ENCODE measurements at regions not wholly inside any gene's neighbourhood (a gene's known extent, or its start where the extent isn't known, plus 50 kb on each side); places are given as distances from the start of the nearest gene placed in this dataset.

DNA sequence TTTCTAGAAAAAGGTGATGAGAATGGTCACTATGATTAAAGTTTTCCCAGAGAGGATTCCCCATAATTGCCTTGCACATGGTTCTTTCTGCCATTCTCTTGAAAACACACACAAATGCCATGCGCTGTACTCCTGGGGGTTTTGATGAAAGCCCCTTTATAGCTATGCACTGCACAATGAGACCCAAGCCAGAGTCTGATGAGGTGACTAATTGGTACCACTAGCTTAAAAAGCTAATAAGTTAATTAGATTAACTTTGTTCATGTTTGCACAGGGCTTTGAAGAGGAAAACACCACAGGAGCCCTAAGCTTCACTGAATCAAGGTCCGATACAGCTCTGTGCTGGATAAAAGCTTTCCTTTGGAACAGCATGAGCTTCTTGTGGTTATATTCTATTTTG lies 132.2 kb downstream of the NKX6-1 start:
- Histone ChIP-seq H3K36me3 (ENCODE audit: control insufficient read depth in 2 of 2, extremely low read depth in 1 of 2, insufficient read depth in 2 of 2, low read length in 2 of 2) (no peaks in the 10 kb centered on the region), H3K9ac (replicated peaks; ENCODE audit: extremely low read depth, insufficient read depth, low read length) (no peak overlapping the region), H3K79me2 (ENCODE audit: control insufficient read depth, insufficient read depth, low read length) (no peaks in the 10 kb centered on the region), H3K4me1 (ENCODE audit: control insufficient read depth, extremely low read depth, insufficient read depth, low read length) (no peaks in the 10 kb centered on the region), H3K9me3 (replicated peaks; ENCODE audit: control insufficient read depth, insufficient read depth, low read length) (no peaks in the 10 kb centered on the region), H3K4me3 (replicated peaks in 1 of 3; ENCODE audit: insufficient read depth in 1 of 3, low read depth in 1 of 3, low read length in 3 of 3) (no peak overlapping the region), H3K9me1 (replicated peaks; ENCODE audit: control insufficient read depth, extremely low read depth, insufficient read depth, low read length) (no peaks in the 10 kb centered on the region), H2AFZ (ENCODE audit: low read depth, low read length) (no peak overlapping the region), H4K20me1 (replicated peaks; ENCODE audit: control insufficient read depth, extremely low read depth, insufficient read depth, low read length) (no peaks in the 10 kb centered on the region), H3K4me2 (ENCODE audit: insufficient read depth, low read length) (no peak overlapping the region), H3K27me3 (ENCODE audit: control insufficient read depth in 2 of 2, insufficient read depth in 2 of 2, low read length in 2 of 2) (no peaks in the 10 kb centered on the region), H3K27ac (ENCODE audit: insufficient read depth, low read depth, low read length) (no peak overlapping the region)
- BruUV-seq (replicated peaks), result no TSS peak
- TF ChIP-seq, protein P1, sequence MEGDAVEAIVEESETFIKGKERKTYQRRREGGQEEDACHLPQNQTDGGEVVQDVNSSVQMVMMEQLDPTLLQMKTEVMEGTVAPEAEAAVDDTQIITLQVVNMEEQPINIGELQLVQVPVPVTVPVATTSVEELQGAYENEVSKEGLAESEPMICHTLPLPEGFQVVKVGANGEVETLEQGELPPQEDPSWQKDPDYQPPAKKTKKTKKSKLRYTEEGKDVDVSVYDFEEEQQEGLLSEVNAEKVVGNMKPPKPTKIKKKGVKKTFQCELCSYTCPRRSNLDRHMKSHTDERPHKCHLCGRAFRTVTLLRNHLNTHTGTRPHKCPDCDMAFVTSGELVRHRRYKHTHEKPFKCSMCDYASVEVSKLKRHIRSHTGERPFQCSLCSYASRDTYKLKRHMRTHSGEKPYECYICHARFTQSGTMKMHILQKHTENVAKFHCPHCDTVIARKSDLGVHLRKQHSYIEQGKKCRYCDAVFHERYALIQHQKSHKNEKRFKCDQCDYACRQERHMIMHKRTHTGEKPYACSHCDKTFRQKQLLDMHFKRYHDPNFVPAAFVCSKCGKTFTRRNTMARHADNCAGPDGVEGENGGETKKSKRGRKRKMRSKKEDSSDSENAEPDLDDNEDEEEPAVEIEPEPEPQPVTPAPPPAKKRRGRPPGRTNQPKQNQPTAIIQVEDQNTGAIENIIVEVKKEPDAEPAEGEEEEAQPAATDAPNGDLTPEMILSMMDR (IDR thresholded peaks at IDR 0.05; ENCODE audit: extremely low read depth in 1 of 2, insufficient read depth in 1 of 2, low read depth in 1 of 2, low read length in 2 of 2), result no peak
- POLR2A ChIA-PET, result no interaction called here
- CTCF ChIA-PET, result no interaction called here
- intact Hi-C loops (cut with micrococcal nuclease), result no loop called here
- dilution Hi-C loops (cut with MboI; ENCODE audit: extremely low pct_ligation_motif_present, low sequenced_read_pairs), result no loop called here
- FAIRE-seq (no peak), DNase-seq (ENCODE audit: low read depth, low spot score) (no peak)

DNA sequence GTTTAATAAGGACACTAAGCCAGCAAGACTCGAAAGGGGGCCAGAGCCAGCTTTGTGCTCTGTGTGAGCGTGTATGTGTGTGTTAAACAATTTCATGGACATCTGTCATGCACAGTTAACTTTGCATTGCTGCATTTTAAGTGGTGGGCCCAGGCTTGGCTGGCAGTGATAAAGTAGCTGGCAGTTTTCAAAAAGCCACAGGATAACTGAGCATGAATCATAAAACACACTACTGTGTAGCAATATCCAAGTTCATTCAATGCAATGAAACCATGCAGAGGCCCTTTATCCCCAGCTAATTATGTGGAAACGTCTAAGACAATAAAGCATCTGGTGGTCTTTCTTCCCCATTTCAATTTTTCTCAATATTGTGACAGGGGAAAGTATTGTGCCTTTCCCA lies 132.9 kb downstream of the NKX6-1 start:
- H2AFZ ChIP-seq (ENCODE audit: low read depth, low read length), result no peak overlapping the region
- no peak overlapping the region for H3K4me3 ChIP-seq (replicated peaks in 1 of 3; ENCODE audit: insufficient read depth in 1 of 3, low read depth in 1 of 3, low read length in 3 of 3)
- no peak overlapping the region for H3K4me2 ChIP-seq (ENCODE audit: insufficient read depth, low read length)
- H3K9ac ChIP-seq (replicated peaks; ENCODE audit: extremely low read depth, insufficient read depth, low read length), result no peak overlapping the region
- DNase-seq (ENCODE audit: low read depth, low spot score) (no peak), FAIRE-seq (no peak)
- no peaks in the 10 kb centered on the region for H3K4me1 ChIP-seq (ENCODE audit: control insufficient read depth, extremely low read depth, insufficient read depth, low read length)
- intact Hi-C loops (cut with micrococcal nuclease) (no loop called here), dilution Hi-C loops (cut with MboI; ENCODE audit: extremely low pct_ligation_motif_present, low sequenced_read_pairs) (no loop called here)
- no peaks in the 10 kb centered on the region for H3K27me3 ChIP-seq (ENCODE audit: control insufficient read depth in 2 of 2, insufficient read depth in 2 of 2, low read length in 2 of 2)
- H3K36me3 ChIP-seq (ENCODE audit: control insufficient read depth in 2 of 2, extremely low read depth in 1 of 2, insufficient read depth in 2 of 2, low read length in 2 of 2), result no peaks in the 10 kb centered on the region
- POLR2A ChIA-PET, result no interaction called here
- no TSS peak for BruUV-seq (replicated peaks)
- H3K9me1 ChIP-seq (replicated peaks; ENCODE audit: control insufficient read depth, extremely low read depth, insufficient read depth, low read length), result no peaks in the 10 kb centered on the region
- no peaks in the 10 kb centered on the region for H4K20me1 ChIP-seq (replicated peaks; ENCODE audit: control insufficient read depth, extremely low read depth, insufficient read depth, low read length)
- no peaks in the 10 kb centered on the region for H3K9me3 ChIP-seq (replicated peaks; ENCODE audit: control insufficient read depth, insufficient read depth, low read length)
- no peak overlapping the region for H3K27ac ChIP-seq (ENCODE audit: insufficient read depth, low read depth, low read length)
- CTCF ChIA-PET, result no interaction called here
- no peaks in the 10 kb centered on the region for H3K79me2 ChIP-seq (ENCODE audit: control insufficient read depth, insufficient read depth, low read length)
- TF ChIP-seq EZH2 (IDR thresholded peaks at IDR 0.05; ENCODE audit: borderline replicate concordance, low read depth, low read length, severe bottlenecking) (no peak), POLR2AphosphoS5 (IDR thresholded peaks at IDR 0.05; ENCODE audit: insufficient read depth, low read depth, low read length) (no peak), FOS (IDR thresholded peaks at IDR 0.05; ENCODE audit: borderline replicate concordance, insufficient read depth, low read length) (no peak), JUN (IDR thresholded peaks at IDR 0.05; ENCODE audit: borderline replicate concordance, insufficient read depth, insufficient read length, low read depth) (no peak), POLR2A (IDR thresholded peaks at IDR 0.05; ENCODE audit: low read depth, low read length) (no peak), MYC (IDR thresholded peaks at IDR 0.05; ENCODE audit: low read depth, low read length) (no peak), GATA2 (IDR thresholded peaks at IDR 0.05; ENCODE audit: insufficient read depth, insufficient read length, low read depth, low read length) (no peak)
- TF ChIP-seq, protein P1 (IDR thresholded peaks at IDR 0.05; ENCODE audit: extremely low read depth in 1 of 2, insufficient read depth in 1 of 2, low read depth in 1 of 2, low read length in 2 of 2), result no peak
- TF ChIP-seq, protein P2, sequence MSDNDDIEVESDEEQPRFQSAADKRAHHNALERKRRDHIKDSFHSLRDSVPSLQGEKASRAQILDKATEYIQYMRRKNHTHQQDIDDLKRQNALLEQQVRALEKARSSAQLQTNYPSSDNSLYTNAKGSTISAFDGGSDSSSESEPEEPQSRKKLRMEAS (IDR thresholded peaks at IDR 0.05; ENCODE audit: insufficient read depth, insufficient read length), result no peak
